Ishikawa (cell line): ENCODE measurements at regions not wholly inside any gene's neighbourhood (a gene's known extent, or its start where the extent isn't known, plus 50 kb on each side); places are given as distances from the start of the nearest gene placed in this dataset.

Experiments
- CEBPB ChIP-seq: IDR thresholded peaks from 2 replicates; pipeline ENCODE4 v1.6.1; 2012
- CREB1 ChIP-seq: IDR thresholded peaks from 2 replicates; pipeline ENCODE4 v1.6.1; 2012; ENCODE audit warnings: low read depth
- EGR1 ChIP-seq: IDR thresholded peaks from 2 replicates; pipeline ENCODE4 v1.6.1; 2012
- EP300 ChIP-seq: IDR thresholded peaks from 2 replicates; pipeline ENCODE4 v1.6.1; 2012; ENCODE audit warnings: borderline replicate concordance
- FOXM1 ChIP-seq: IDR thresholded peaks from 2 replicates; pipeline ENCODE4 v1.6.1; 2012; ENCODE audit warnings: low read depth, borderline replicate concordance
- MAX ChIP-seq: IDR thresholded peaks from 2 replicates; pipeline ENCODE4 v1.6.1; 2012
- NFIC ChIP-seq: IDR thresholded peaks from 2 replicates; pipeline ENCODE4 v1.6.1; 2012
- RAD21 ChIP-seq: IDR thresholded peaks from 2 replicates; pipeline ENCODE4 v1.6.1; 2012; ENCODE audit warnings: low read depth
- REST ChIP-seq: IDR thresholded peaks from 2 replicates; pipeline ENCODE4 v1.6.1; 2012; ENCODE audit warnings: low read depth, mild to moderate bottlenecking
- TAF1 ChIP-seq: IDR thresholded peaks from 2 replicates; pipeline ENCODE4 v1.6.1; 2012; ENCODE audit warnings: low read depth, mild to moderate bottlenecking
- TCF12 ChIP-seq: IDR thresholded peaks from 2 replicates; pipeline ENCODE4 v1.6.1; 2012; ENCODE audit warnings: low read depth
- TEAD4 ChIP-seq: IDR thresholded peaks from 2 replicates; pipeline ENCODE4 v1.6.1; 2012
- USF1 ChIP-seq: IDR thresholded peaks from 2 replicates; pipeline ENCODE4 v1.6.1; 2012
- YY1 ChIP-seq: IDR thresholded peaks from 2 replicates; pipeline ENCODE4 v1.6.1; 2012; ENCODE audit warnings: low read depth
- ZBTB7A ChIP-seq: IDR thresholded peaks from 2 replicates; pipeline ENCODE4 v1.6.1; 2012; ENCODE audit warnings: low read depth

GRCh38 chr5:90305041-90305720, 104.4 kb downstream of the CETN3 start:
- TF ChIP-seq EP300 = no peak
- TF ChIP-seq TEAD4 = no peak
- TF ChIP-seq MAX = no peak

GRCh38 chr5:90301248-90301647, 108.3 kb downstream of the CETN3 start:
- TF ChIP-seq NFIC (no peak), FOXM1 (no peak), EGR1 (no peak), CREB1 (no peak)

GRCh38 chr5:90297045-90297764, 112.4 kb downstream of the CETN3 start:
- TF ChIP-seq TEAD4 (peak; percentile 89), ZBTB7A (no peak), REST (no peak), EP300 (peak; percentile 63; the same call in 1 of the 2 replicates), FOXM1 (no peak), TCF12 (peak; percentile 84), CEBPB (peak; percentile 50; the same call in 1 of the 2 replicates), NFIC (peak; percentile 83), EGR1 (no peak)

- TF ChIP-seq TEAD4 (no peak), TAF1 (no peak), CEBPB (no peak), EGR1 (no peak), NFIC (no peak), TCF12 (no peak), CREB1 (no peak), RAD21 (no peak), YY1 (no peak), ZBTB7A (no peak), REST (no peak), MAX (no peak), EP300 (no peak), USF1 (no peak), FOXM1 (no peak)
These were observed 115.0 kb downstream of the CETN3 start for GRCh38 chr5:90294604-90295003.

- peak; percentile 79 for TF ChIP-seq TEAD4
- TF ChIP-seq TCF12 = peak; percentile 57; the same call in 1 of the 2 replicates
- TF ChIP-seq EP300 = peak; percentile 57; the same call in 1 of the 2 replicates
- no peak for TF ChIP-seq MAX
- TF ChIP-seq NFIC = peak; percentile 68
- TF ChIP-seq USF1 = no peak
- TF ChIP-seq CREB1 = no peak
These were observed 115.6 kb downstream of the CETN3 start for GRCh38 chr5:90293931-90294330.

- no peak for TF ChIP-seq REST
- no peak for TF ChIP-seq MAX
- no peak for TF ChIP-seq FOXM1
- no peak for TF ChIP-seq USF1
- TF ChIP-seq TCF12 = no peak
These were observed 118.9 kb downstream of the CETN3 start for GRCh38 chr5:90290648-90291047.
